ENCODE measurements at regions not wholly inside any gene's neighbourhood (a gene's known extent, or its start where the extent isn't known, plus 50 kb on each side); places are given as distances from the start of the nearest gene placed in this dataset.
A peak's percentile ranks its signal among the peaks of the same experiment; 100 is the strongest.

GRCh38 chr6:73969971-73970970 is 274.3 kb downstream of the CD109 start:
- Mint-ChIP-seq H3K4me3 (no peak overlapping the region), H3K4me1 (ENCODE audit: unreplicated experiment) (no peaks in the 10 kb centered on the region), H3K27me3 (no peaks in the 10 kb centered on the region), H3K9me3 (no peaks in the 10 kb centered on the region), H3K36me3 (no peaks in the 10 kb centered on the region), H3K27ac (no peak overlapping the region)
- no peak for DNase-seq (ENCODE audit: extremely low spot score, unreplicated experiment)
- TF ChIP-seq CTCF (conservative IDR thresholded peaks at IDR 0.05), result peak; percentile 81

DNA sequence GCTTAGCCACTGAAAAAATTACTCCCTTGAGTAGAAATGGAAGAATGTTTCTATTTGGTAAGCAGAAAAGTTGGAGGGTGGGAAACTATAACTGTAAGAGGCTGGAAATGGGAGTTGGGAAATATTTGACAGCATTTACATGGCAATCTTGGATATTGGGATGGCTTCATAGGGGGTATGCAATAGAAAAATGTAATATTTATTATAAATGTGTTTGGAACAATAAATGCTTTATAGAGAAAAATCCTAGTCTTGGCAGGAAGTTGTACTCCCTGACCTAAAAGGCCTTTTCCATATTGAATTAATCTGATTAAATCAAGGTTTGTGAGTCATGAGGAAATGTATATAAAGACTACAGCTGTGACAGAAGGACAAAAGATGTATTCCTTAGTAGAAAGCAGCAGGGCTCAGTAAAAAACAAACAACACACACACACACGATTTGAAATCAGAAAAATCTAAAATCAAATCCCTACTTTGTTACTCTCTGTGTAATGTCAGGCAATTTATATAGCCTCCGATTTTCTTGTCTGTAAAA is 272.3 kb downstream of the CD109 start:
- H3K27ac Mint-ChIP-seq, result no peak overlapping the region
- H3K9me3 Mint-ChIP-seq, result no peaks in the 10 kb centered on the region
- no peak overlapping the region for H3K4me3 Mint-ChIP-seq
- H3K4me1 Mint-ChIP-seq (ENCODE audit: unreplicated experiment), result no peaks in the 10 kb centered on the region
- TF ChIP-seq CTCF (conservative IDR thresholded peaks at IDR 0.05), result no peak
- H3K36me3 Mint-ChIP-seq, result no peaks in the 10 kb centered on the region
- H3K27me3 Mint-ChIP-seq, result peaks cover 9% of the 10 kb centered on the region
- DNase-seq (ENCODE audit: extremely low spot score, unreplicated experiment), result no peak

- DNase-seq (ENCODE audit: extremely low spot score, unreplicated experiment), result no peak
- Mint-ChIP-seq H3K36me3 (no peaks in the 10 kb centered on the region), H3K27me3 (peaks cover 9% of the 10 kb centered on the region), H3K27ac (no peak overlapping the region), H3K4me3 (no peak overlapping the region), H3K4me1 (ENCODE audit: unreplicated experiment) (no peaks in the 10 kb centered on the region), H3K9me3 (no peaks in the 10 kb centered on the region)
- no peak for TF ChIP-seq CTCF (conservative IDR thresholded peaks at IDR 0.05)
Measured at GRCh38 chr6:73965539-73966029, 269.6 kb downstream of the CD109 start.

GRCh38 chr6:73964241-73964854 is 268.3 kb downstream of the CD109 start:
- no peak overlapping the region for H3K27ac Mint-ChIP-seq
- no peak for TF ChIP-seq CTCF (conservative IDR thresholded peaks at IDR 0.05)
- H3K27me3 Mint-ChIP-seq, result peaks cover 9% of the 10 kb centered on the region
- H3K4me1 Mint-ChIP-seq (ENCODE audit: unreplicated experiment), result no peaks in the 10 kb centered on the region
- no peak for DNase-seq (ENCODE audit: extremely low spot score, unreplicated experiment)
- no peaks in the 10 kb centered on the region for H3K36me3 Mint-ChIP-seq
- H3K4me3 Mint-ChIP-seq, result no peak overlapping the region
- H3K9me3 Mint-ChIP-seq, result no peaks in the 10 kb centered on the region

- TF ChIP-seq CTCF (conservative IDR thresholded peaks at IDR 0.05), result no peak
- no peaks in the 10 kb centered on the region for H3K9me3 Mint-ChIP-seq
- no peak overlapping the region for H3K27ac Mint-ChIP-seq
- DNase-seq (ENCODE audit: extremely low spot score, unreplicated experiment), result no peak
- H3K27me3 Mint-ChIP-seq, result peaks cover 9% of the 10 kb centered on the region
- no peaks in the 10 kb centered on the region for H3K36me3 Mint-ChIP-seq
- no peak overlapping the region for H3K4me3 Mint-ChIP-seq
- H3K4me1 Mint-ChIP-seq (ENCODE audit: unreplicated experiment), result no peaks in the 10 kb centered on the region
Measured at GRCh38 chr6:73962884-73963283, 266.9 kb downstream of the CD109 start.

Data from type B pancreatic cell (in vitro differentiated cells).